ENCODE measurements at regions not wholly inside any gene's neighbourhood (a gene's known extent, or its start where the extent isn't known, plus 50 kb on each side); places are given as distances from the start of the nearest gene placed in this dataset.

DNA sequence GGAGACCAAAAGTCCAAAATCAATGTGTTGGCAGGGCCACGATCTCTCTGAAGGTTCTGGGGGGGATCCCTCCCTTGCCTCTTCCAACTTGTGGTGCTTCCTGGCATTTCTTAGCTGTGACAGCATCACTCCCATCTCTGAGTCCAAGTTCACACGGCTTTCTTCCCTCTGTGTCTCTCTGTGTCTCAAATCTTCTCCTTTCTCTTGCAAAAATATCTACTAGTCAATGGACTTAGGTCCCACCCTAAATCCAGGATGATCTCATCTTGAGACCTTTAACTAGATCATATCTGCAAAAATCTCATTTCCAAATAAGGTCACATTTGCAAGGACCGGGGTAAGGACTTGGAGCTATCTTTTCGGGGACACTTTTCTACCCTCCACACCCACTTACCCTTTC, 186.1 kb downstream of the HSD17B3 start:
- TF ChIP-seq EZH2 (IDR thresholded peaks at IDR 0.05) (no peak), EZH2phosphoT487 (IDR thresholded peaks at IDR 0.05) (no peak)
- TF ChIP-seq, protein P1, sequence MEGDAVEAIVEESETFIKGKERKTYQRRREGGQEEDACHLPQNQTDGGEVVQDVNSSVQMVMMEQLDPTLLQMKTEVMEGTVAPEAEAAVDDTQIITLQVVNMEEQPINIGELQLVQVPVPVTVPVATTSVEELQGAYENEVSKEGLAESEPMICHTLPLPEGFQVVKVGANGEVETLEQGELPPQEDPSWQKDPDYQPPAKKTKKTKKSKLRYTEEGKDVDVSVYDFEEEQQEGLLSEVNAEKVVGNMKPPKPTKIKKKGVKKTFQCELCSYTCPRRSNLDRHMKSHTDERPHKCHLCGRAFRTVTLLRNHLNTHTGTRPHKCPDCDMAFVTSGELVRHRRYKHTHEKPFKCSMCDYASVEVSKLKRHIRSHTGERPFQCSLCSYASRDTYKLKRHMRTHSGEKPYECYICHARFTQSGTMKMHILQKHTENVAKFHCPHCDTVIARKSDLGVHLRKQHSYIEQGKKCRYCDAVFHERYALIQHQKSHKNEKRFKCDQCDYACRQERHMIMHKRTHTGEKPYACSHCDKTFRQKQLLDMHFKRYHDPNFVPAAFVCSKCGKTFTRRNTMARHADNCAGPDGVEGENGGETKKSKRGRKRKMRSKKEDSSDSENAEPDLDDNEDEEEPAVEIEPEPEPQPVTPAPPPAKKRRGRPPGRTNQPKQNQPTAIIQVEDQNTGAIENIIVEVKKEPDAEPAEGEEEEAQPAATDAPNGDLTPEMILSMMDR (IDR thresholded peaks at IDR 0.05): no peak
